Liver (tissue), 3 donors: ENCODE measurements at regions not wholly inside any gene's neighbourhood (a gene's known extent, or its start where the extent isn't known, plus 50 kb on each side); places are given as distances from the start of the nearest gene placed in this dataset.
"Not testable (repeated sequence)": the region's sequence is repeated elsewhere in the genome, so short reads cannot be mapped to it uniquely, and the experiment has no call there.

Source experiments
- JUND ChIP-seq, 2 donors: IDR thresholded peaks; 2 replicates each; pipeline ENCODE4 v1.6.1; 2016; ENCODE audit warnings: antibody characterized with exemption in 2 of 2
- RAD21 ChIP-seq, 2 donors: IDR thresholded peaks; 2 replicates each; pipeline ENCODE4 v1.6.1; 2016; ENCODE audit warnings: antibody characterized with exemption in 2 of 2, mild to moderate bottlenecking in 2 of 2
- TF ChIP-seq, protein P1 (sequence below): fragments of 150-350 bp; IDR thresholded peaks from 2 replicates; pipeline ENCODE4 v1.5.1; 2017; ENCODE audit warnings: improper control_type of control experiment, low read depth, low read length; ENCODE audit not compliant: missing input control
- donor health status: healthy.
- donor health status: healthy.

DNA sequence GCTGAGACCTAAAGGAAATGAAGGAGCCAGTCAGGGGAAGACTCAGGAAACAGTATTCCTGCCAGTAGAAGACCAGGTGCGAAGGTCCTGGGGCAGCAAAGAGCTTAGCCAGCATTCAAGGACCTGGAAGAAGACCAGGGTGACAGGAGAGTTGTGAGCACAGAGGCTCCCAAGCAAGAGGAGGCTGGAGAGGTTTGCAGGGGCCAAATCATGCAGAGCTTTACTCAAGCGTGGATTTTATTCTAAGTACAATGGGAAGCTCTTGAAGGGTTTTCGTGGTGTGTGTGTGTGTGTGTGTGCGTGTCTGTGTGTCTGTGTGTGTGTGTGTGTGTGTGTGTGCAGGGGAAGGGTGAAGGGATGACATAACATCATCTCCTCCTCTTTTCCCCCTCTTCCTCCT is 200.7 kb upstream of the IRF2BP2 start:
- TF ChIP-seq, protein P1, sequence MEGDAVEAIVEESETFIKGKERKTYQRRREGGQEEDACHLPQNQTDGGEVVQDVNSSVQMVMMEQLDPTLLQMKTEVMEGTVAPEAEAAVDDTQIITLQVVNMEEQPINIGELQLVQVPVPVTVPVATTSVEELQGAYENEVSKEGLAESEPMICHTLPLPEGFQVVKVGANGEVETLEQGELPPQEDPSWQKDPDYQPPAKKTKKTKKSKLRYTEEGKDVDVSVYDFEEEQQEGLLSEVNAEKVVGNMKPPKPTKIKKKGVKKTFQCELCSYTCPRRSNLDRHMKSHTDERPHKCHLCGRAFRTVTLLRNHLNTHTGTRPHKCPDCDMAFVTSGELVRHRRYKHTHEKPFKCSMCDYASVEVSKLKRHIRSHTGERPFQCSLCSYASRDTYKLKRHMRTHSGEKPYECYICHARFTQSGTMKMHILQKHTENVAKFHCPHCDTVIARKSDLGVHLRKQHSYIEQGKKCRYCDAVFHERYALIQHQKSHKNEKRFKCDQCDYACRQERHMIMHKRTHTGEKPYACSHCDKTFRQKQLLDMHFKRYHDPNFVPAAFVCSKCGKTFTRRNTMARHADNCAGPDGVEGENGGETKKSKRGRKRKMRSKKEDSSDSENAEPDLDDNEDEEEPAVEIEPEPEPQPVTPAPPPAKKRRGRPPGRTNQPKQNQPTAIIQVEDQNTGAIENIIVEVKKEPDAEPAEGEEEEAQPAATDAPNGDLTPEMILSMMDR, result not testable (repeated sequence)
- TF ChIP-seq JUND, RAD21 (IDR thresholded peaks at IDR 0.05): not testable (repeated sequence)
